ENCODE measurements at regions not wholly inside any gene's neighbourhood (a gene's known extent, or its start where the extent isn't known, plus 50 kb on each side); places are given as distances from the start of the nearest gene placed in this dataset.

- no peaks in the 10 kb centered on the region for H3K27me3 Mint-ChIP-seq (ENCODE audit: unreplicated experiment)
- no peak for DNase-seq (ENCODE audit: extremely low spot score, unreplicated experiment)
- H3K36me3 Mint-ChIP-seq (ENCODE audit: unreplicated experiment): no peaks in the 10 kb centered on the region
- no peak overlapping the region for H3K4me3 Mint-ChIP-seq (ENCODE audit: unreplicated experiment)
- no peak overlapping the region for H3K27ac Mint-ChIP-seq (ENCODE audit: unreplicated experiment)
- peaks cover 7% of the 10 kb centered on the region for H3K9me3 Mint-ChIP-seq (ENCODE audit: unreplicated experiment)
- TF ChIP-seq, protein P1, sequence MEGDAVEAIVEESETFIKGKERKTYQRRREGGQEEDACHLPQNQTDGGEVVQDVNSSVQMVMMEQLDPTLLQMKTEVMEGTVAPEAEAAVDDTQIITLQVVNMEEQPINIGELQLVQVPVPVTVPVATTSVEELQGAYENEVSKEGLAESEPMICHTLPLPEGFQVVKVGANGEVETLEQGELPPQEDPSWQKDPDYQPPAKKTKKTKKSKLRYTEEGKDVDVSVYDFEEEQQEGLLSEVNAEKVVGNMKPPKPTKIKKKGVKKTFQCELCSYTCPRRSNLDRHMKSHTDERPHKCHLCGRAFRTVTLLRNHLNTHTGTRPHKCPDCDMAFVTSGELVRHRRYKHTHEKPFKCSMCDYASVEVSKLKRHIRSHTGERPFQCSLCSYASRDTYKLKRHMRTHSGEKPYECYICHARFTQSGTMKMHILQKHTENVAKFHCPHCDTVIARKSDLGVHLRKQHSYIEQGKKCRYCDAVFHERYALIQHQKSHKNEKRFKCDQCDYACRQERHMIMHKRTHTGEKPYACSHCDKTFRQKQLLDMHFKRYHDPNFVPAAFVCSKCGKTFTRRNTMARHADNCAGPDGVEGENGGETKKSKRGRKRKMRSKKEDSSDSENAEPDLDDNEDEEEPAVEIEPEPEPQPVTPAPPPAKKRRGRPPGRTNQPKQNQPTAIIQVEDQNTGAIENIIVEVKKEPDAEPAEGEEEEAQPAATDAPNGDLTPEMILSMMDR (IDR thresholded peaks at IDR 0.05): no peak
- H3K4me1 Mint-ChIP-seq (ENCODE audit: unreplicated experiment): peaks cover 5% of the 10 kb centered on the region
These were observed 107.6 kb upstream of the RXFP2 start for GRCh38 chr13:31631746-31632145.

GRCh38 chr13:31638577-31638976 is 100.7 kb upstream of the RXFP2 start:
- TF ChIP-seq, protein P1 (IDR thresholded peaks at IDR 0.05): no peak
- Mint-ChIP-seq H3K4me3 (ENCODE audit: unreplicated experiment) (no peak overlapping the region), H3K9me3 (ENCODE audit: unreplicated experiment) (peaks cover 12% of the 10 kb centered on the region), H3K27me3 (ENCODE audit: unreplicated experiment) (peaks cover 2% of the 10 kb centered on the region), H3K27ac (ENCODE audit: unreplicated experiment) (no peak overlapping the region), H3K36me3 (ENCODE audit: unreplicated experiment) (no peaks in the 10 kb centered on the region), H3K4me1 (ENCODE audit: unreplicated experiment) (no peaks in the 10 kb centered on the region)
- no peak for DNase-seq (ENCODE audit: extremely low spot score, unreplicated experiment)

- TF ChIP-seq, protein P1 (IDR thresholded peaks at IDR 0.05): no peak
- Mint-ChIP-seq H3K27ac (ENCODE audit: unreplicated experiment) (no peak overlapping the region), H3K27me3 (ENCODE audit: unreplicated experiment) (peaks cover 6% of the 10 kb centered on the region), H3K36me3 (ENCODE audit: unreplicated experiment) (no peaks in the 10 kb centered on the region), H3K4me3 (ENCODE audit: unreplicated experiment) (no peak overlapping the region), H3K4me1 (ENCODE audit: unreplicated experiment) (no peaks in the 10 kb centered on the region), H3K9me3 (ENCODE audit: unreplicated experiment) (peaks cover 12% of the 10 kb centered on the region)
- no peak for DNase-seq (ENCODE audit: extremely low spot score, unreplicated experiment)
These were observed 99.7 kb upstream of the RXFP2 start for GRCh38 chr13:31639443-31640163.

- Mint-ChIP-seq H3K4me1 (ENCODE audit: unreplicated experiment) (no peaks in the 10 kb centered on the region), H3K9me3 (ENCODE audit: unreplicated experiment) (no peaks in the 10 kb centered on the region), H3K27me3 (ENCODE audit: unreplicated experiment) (peaks cover 35% of the 10 kb centered on the region), H3K27ac (ENCODE audit: unreplicated experiment) (no peak overlapping the region), H3K4me3 (ENCODE audit: unreplicated experiment) (no peak overlapping the region), H3K36me3 (ENCODE audit: unreplicated experiment) (no peaks in the 10 kb centered on the region)
- TF ChIP-seq, protein P1 (IDR thresholded peaks at IDR 0.05): no peak
- no peak for DNase-seq (ENCODE audit: extremely low spot score, unreplicated experiment)
These were observed 89.6 kb upstream of the RXFP2 start for GRCh38 chr13:31649766-31650165.

DNA sequence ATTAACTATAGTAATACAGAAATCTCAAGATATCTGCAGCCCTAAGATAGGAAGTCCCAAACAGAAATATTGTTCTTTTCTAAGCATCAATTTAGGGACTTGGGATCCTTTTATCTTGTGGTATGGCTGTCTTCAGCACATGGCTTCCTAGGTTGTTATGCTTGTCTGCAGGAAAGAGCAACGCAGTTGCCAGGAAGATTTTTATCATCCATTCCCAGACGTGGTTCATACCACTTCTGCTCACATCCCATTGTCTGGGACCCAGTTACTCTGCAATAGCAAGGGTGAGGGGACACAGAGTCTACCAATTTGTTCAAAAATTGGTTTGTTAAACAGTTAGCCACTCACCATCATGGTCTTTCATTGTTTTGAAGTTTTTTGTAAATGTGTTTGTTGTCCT is 85.6 kb upstream of the RXFP2 start:
- no peak overlapping the region for H3K27ac Mint-ChIP-seq (ENCODE audit: unreplicated experiment)
- no peaks in the 10 kb centered on the region for H3K36me3 Mint-ChIP-seq (ENCODE audit: unreplicated experiment)
- no peaks in the 10 kb centered on the region for H3K9me3 Mint-ChIP-seq (ENCODE audit: unreplicated experiment)
- H3K4me3 Mint-ChIP-seq (ENCODE audit: unreplicated experiment): no peak overlapping the region
- TF ChIP-seq, protein P1 (IDR thresholded peaks at IDR 0.05): no peak
- H3K27me3 Mint-ChIP-seq (ENCODE audit: unreplicated experiment): peaks cover 21% of the 10 kb centered on the region
- no peaks in the 10 kb centered on the region for H3K4me1 Mint-ChIP-seq (ENCODE audit: unreplicated experiment)
- no peak for DNase-seq (ENCODE audit: extremely low spot score, unreplicated experiment)

Measured in osteocyte (in vitro differentiated cells).